Caki2 (cell line): ENCODE measurements at regions not wholly inside any gene's neighbourhood (a gene's known extent, or its start where the extent isn't known, plus 50 kb on each side); places are given as distances from the start of the nearest gene placed in this dataset.
"Not testable (repeated sequence)": the region's sequence is repeated elsewhere in the genome, so short reads cannot be mapped to it uniquely, and the experiment has no call there.

Experiments
- DNase-seq: peaks from one replicate; pipeline ENCODE4 v3.0.0-alpha.2; 2015; ENCODE audit warnings: low read depth
- in situ Hi-C: cut with HindIII; loops from 2 replicates; pipeline ENCODE4 v1.10.0; 2016; ENCODE audit warnings: low sequenced_read_pairs, low pct_unique_long_range_greater_than_20kb, mixed read lengths

DNA sequence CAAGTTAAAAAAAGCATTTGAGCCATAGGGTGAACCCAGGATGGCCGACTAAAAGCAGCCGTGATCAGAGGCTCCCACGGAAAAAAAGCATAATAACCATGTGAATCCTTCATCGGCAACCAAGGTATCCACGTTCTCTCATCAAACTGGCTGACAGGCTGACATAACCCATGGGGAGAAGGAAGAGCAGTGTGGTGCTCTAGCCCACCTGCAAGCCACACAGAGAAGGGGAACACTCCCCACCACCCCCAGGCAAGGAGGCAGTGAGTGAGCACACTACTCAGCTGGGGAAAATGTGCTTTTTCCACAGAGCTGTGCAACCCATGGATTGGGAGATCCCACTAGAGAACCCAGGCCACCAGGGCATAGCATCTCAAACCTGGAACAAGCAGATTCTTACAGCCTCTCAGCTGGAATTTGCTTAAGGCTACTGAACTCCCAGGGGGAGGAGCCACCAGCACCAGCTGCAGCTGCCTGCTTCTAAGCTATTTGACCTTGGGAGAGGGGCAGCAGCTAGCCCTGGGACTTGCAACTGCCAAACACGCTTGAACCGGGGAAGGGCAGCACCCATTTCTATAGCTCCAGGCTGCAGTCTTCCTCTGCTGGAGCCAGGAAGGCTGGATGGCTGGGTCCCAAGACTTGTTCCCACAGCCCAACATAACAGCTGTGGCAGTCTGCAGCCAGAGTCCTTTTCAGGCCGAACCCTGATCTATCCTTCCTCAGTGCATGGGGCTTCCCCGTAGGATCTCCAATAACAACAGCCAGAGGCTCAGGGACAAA lies 178.2 kb upstream of the NRG3 start:
- in situ Hi-C loops = no loop called here
- no peak for DNase-seq

DNA sequence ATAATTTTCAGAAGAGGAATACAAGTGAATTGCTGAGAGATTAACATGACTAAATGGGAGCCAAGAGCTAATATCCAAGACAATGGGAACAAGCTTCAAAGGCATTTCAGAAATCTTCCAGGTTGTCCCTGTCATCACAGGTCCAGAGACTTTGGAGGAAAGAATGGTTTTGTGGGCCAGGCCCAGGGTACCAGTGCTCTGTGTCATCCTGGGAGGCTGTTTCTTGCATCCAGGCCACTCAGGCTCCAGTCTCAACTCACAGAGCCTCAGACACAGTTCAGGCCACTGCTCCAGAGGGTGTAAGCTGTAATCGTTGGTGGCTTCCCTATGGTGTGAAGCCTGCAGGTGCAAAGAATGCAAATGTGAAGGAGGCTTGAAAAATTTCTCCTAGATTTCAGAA lies 170.4 kb upstream of the NRG3 start:
- in situ Hi-C loops = no loop called here
- no peak for DNase-seq

DNA sequence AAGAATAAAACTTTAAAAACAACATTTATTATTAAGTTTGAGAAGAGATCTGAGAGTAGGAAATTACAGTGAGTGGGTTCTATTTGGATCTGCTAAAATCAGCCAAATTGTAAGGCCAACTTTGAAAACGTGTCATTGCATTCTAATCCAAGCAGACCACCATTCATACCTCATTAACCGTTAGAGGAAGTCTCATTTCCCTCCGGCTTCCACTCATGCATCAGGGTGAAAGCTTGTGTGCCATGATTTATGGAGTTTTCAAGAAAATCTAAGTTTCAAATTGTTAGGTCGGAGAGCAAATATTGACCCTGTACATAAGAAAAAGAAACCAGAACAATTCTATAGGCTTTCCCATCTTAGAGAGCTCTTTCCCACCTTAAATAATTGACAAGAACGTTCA lies 166.6 kb upstream of the NRG3 start:
- DNase-seq = no peak
- in situ Hi-C loops = no loop called here

DNA sequence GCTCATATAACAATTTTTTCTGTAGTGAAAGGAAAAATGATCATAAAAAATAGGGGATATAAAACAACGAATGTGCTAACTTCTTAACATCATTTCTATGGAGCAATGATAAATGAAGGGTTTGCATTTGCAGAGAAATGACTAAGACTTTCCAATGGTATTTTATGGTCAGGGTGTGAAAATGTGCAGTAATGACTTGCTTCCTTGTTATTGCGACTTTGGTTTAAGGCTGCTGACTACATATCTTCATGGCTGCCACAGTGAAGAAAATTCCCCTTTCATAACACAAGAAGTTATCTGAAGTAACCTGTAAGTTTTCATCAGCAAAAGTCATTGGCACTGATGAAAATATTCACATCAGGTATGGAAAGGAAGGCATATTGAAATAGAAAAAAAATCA lies 166.1 kb upstream of the NRG3 start:
- DNase-seq = no peak
- in situ Hi-C loops = no loop called here

DNA sequence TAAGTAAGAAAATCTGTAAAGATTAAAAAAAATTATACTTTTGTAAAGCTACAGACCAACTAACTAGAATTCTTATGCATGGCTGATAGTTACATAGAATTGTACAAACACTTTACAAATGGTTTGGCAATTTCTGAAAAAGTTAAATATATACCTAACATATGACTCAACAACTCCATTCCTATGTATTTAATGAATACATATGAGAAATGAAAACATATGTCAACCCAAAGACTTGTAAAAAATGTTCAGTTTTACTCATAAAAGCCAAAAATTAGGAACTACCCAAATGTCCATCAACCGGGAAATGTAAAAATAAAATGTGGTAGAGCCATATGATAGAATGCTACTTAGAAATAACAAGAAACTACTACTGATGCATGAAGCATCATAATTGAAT lies 152.6 kb upstream of the NRG3 start:
- in situ Hi-C loops = no loop called here
- DNase-seq = no peak

GRCh38 chr10:81724431-81724830 lies 150.6 kb upstream of the NRG3 start:
- in situ Hi-C loops = no loop called here
- DNase-seq = no peak

- in situ Hi-C loops = no loop called here
- no peak for DNase-seq
These were observed 149.1 kb upstream of the NRG3 start for GRCh38 chr10:81725851-81726250.

DNA sequence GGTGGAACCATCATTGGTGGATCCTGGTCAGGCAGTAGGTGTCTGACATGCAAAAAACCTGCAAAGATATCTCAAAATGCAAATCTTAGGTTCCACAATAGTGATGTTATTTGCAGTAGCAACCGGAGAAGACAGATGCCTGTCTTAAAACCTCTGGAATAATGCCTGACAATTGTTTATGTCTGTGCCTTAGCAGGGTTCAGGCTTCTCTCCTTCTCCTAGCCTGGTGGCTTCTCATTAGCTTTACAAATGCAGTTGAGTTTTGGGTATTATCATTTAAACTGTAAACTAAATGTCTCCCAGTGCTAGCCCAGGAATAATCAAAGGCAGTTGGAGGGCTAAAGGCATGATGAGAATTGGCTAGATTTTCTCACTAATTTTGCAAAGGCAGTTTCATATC lies 146.3 kb upstream of the NRG3 start:
- no peak for DNase-seq
- in situ Hi-C loops = no loop called here

GRCh38 chr10:81730891-81731290 lies 144.1 kb upstream of the NRG3 start:
- DNase-seq = peak; percentile 28
- in situ Hi-C loops = no loop called here

DNA sequence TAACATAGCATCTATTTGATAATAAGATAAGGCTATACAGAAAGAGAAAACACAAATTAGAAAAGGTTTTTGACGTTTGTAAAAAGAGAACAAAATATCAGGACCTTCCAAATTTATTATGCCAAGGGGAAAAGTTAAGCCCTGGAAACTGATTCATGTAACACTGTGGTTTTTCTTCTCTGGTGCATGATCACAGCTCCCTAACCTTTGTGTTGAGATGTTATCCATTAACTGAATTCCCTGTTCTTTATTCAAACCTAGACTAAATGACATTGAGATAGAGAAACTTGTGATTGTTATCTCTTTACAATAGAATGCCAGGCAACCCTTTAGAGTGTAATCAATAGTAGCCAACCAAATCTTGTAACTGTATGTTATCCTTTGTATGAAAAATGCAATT lies 141.5 kb upstream of the NRG3 start:
- in situ Hi-C loops = no loop called here
- DNase-seq = peak; percentile 15

DNA sequence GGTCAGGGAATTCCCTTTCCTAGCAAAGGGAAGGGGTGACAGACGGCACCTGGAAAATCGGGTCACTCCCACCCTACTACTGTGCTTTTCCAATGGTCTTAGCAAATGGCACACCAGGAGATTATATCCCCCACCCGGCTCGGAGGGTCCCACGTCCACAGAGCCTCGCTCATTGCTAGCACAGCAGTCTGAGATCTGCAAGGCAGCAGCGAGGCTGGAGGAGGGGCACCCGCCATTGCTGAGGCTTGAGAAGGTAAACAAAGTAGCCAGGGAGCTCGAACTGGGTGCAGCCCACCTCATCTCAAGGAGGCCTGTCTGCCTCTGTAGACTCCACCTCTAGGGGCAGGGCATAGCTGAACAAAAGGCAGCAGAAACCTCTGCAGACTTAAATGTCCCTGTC lies 139.8 kb upstream of the NRG3 start:
- in situ Hi-C loops, DNase-seq: not testable (repeated sequence)

GRCh38 chr10:81759111-81759510 lies 115.9 kb upstream of the NRG3 start:
- in situ Hi-C loops = no loop called here
- no peak for DNase-seq

- in situ Hi-C loops = no loop called here
- DNase-seq = no peak
These were observed 90.8 kb upstream of the NRG3 start for GRCh38 chr10:81784111-81784597.

DNA sequence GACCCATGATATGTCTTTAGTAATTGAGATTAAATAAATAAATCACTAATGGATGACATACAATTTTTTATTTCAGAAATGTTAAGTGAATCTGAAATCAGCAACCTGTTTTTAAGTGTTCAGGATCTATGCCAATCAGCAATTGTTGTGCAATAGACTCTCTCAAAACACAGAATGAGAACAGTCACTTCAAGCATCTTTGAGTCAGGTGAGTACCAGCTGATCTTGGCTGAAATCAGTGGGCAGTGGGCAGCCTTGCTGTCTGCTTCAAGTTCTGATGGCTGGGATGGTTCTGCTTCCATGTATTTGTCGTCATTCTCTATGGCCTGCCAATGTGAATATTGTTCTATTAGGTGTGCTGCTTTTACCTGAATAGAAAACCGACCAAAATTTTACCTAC lies 82.3 kb upstream of the NRG3 start:
- in situ Hi-C loops = no loop called here
- DNase-seq = no peak

GRCh38 chr10:81806842-81807241 lies 68.2 kb upstream of the NRG3 start:
- in situ Hi-C loops = no loop called here
- no peak for DNase-seq

- in situ Hi-C loops = no loop called here
- peak; percentile 54 for DNase-seq
These were observed 60.2 kb upstream of the NRG3 start for GRCh38 chr10:81814842-81815241.

DNA sequence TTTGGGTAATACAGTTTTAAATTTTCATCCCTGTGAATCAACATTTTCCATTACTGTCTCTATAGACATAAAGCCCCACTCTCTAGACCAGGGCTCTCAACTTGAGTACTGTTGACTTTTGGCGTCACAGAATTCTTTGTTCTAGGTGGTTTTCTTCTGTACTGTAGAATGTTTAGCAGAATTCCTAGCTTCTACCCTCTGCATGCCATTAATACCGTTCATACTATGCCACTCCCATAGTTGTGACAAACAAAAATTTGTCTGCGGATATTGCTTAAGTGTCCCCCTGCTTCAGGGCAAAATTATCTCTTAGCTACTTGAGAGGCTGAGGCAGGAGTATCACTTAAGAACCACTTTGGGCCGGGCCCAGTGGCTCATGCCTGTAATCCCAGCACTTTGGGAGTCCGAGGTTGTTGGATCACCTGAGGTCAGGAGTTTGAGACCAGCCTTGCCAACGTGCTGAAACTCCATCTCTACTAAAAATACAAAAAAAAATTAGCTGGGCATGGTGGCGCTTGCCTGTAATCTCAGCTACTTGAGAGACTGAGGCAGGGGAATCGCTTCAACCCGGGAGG lies 57.3 kb upstream of the NRG3 start:
- in situ Hi-C loops = no loop called here
- DNase-seq = no peak

DNA sequence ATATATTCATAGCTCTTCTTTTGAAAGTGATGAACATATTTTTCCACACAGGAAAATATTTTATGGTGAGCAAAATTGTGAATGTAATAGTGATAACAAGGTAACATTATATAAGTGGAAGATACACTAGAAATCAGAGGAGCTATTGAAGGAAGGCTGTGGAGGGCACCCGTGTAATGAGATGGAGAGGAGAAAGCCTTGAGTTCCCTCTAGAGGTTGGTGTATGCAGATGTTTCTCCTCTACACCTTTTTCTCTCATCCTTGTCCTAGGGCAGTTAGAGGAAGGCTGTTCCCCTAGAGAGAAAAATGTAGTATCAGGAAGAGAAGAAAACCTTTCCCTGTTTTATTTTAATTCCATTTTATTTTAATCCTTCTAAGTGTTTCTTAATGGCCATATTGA lies 54.6 kb upstream of the NRG3 start:
- DNase-seq = peak; percentile 38
- in situ Hi-C loops = no loop called here
